Upper lobe of right lung (tissue), 1 donor: ENCODE measurements at regions not wholly inside any gene's neighbourhood (a gene's known extent, or its start where the extent isn't known, plus 50 kb on each side); places are given as distances from the start of the nearest gene placed in this dataset.

Experiments used
- ATAC-seq: fragments of 200-7000 bp; cut with Tn5 transposase; one replicate; pipeline ENCODE4 v1.9.1; 2020; ENCODE audit warnings: mild to moderate bottlenecking, moderate library complexity
- DNase-seq: peaks from one replicate; pipeline ENCODE4 v3.0.0-alpha.2; 2020
- H3K27ac ChIP-seq: fragments of 200-600 bp; one replicate; pipeline ENCODE4 v1.8.0; 2022
- H3K27me3 ChIP-seq: fragments of 200-600 bp; one replicate; pipeline ENCODE4 v1.8.0; 2022; ENCODE audit warnings: mild to moderate bottlenecking
- H3K36me3 ChIP-seq: fragments of 200-600 bp; one replicate; pipeline ENCODE4 v1.8.0; 2022
- H3K4me1 ChIP-seq: fragments of 200-600 bp; one replicate; pipeline ENCODE4 v1.8.0; 2022
- H3K4me3 ChIP-seq: fragments of 200-600 bp; one replicate; pipeline ENCODE4 v1.8.0; 2022; ENCODE audit warnings: mild to moderate bottlenecking
- H3K9me3 ChIP-seq: fragments of 200-600 bp; one replicate; pipeline ENCODE4 v1.8.0; 2022
- CTCF ChIP-seq: fragments of 200-600 bp; IDR thresholded peaks from one replicate; pipeline ENCODE4 v1.8.0; 2022; ENCODE audit warnings: antibody characterized with exemption
- intact Hi-C: fragments of 100-400 bp; cut with DNase I; formaldehyde crosslinking; loops from one replicate; pipeline ENCODE4 v1.11.0; 2022
- donor health status: DM: no; HTN: yes; CAD: no; lungs with severe emphysema.

GRCh38 chr14:25222256-25222655 is 172.3 kb upstream of the STXBP6 start:
- Histone ChIP-seq H3K27ac (no peak overlapping the region), H3K36me3 (no peaks in the 10 kb centered on the region), H3K4me1 (no peaks in the 10 kb centered on the region), H3K27me3 (no peaks in the 10 kb centered on the region), H3K4me3 (no peak overlapping the region), H3K9me3 (no peaks in the 10 kb centered on the region)
- ATAC-seq: no peak
- intact Hi-C loops: no loop called here
- TF ChIP-seq CTCF: no peak
- DNase-seq: no peak

- Histone ChIP-seq H3K36me3 (no peaks in the 10 kb centered on the region), H3K27me3 (no peaks in the 10 kb centered on the region), H3K27ac (no peak overlapping the region), H3K4me3 (no peak overlapping the region), H3K4me1 (no peaks in the 10 kb centered on the region), H3K9me3 (no peaks in the 10 kb centered on the region)
- ATAC-seq (no peak), DNase-seq (no peak)
- intact Hi-C loops: no loop called here
- TF ChIP-seq CTCF: no peak
Observed at GRCh38 chr14:25220514-25220913, 170.6 kb upstream of the STXBP6 start.

DNA sequence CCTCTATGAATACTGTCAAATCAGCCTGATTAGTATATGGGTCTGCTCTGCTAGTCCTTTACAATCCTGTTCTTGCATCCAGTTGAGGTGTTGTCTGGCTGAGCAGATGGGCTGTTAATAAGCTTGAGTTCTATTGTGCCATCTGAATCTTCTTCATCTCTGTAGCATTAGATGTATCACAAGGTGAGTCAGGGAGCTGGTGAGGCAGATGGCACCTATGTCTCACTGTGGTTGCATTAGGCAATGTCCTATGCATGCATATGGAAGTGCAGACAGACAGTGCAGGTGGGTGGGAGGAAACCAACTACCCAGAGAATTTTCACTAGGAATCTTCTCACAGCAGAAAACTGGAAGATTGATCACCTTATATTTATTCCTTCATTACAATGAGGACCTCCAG is 165.7 kb upstream of the STXBP6 start:
- Histone ChIP-seq H3K4me1 (no peaks in the 10 kb centered on the region), H3K9me3 (no peaks in the 10 kb centered on the region), H3K27ac (no peak overlapping the region), H3K27me3 (no peaks in the 10 kb centered on the region), H3K4me3 (no peak overlapping the region), H3K36me3 (no peaks in the 10 kb centered on the region)
- no peak for TF ChIP-seq CTCF
- no peak for DNase-seq
- ATAC-seq: no peak
- intact Hi-C loops: no loop called here

DNA sequence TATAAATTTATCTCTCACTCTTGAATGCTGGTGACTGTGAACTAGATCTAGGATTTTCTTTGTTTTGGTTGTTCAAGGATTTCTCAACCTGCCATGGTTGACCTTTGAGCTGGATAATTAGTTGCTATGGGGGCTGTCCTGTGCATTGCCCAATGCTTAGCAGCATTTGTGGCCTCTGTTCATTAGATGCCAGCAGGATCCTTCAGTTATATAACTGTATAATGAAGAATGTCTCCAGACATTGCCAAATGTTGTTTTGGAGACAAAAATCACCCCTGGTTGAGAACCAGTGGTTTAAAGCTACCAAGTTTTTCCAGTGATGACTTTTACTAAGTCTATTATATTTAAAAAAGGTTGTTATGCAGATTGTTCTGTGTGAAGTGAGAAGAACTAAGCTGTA is 147.9 kb upstream of the STXBP6 start:
- Histone ChIP-seq H3K36me3 (no peaks in the 10 kb centered on the region), H3K4me3 (no peak overlapping the region), H3K27ac (no peak overlapping the region), H3K9me3 (no peaks in the 10 kb centered on the region), H3K27me3 (no peaks in the 10 kb centered on the region), H3K4me1 (no peaks in the 10 kb centered on the region)
- DNase-seq (no peak), ATAC-seq (no peak)
- no peak for TF ChIP-seq CTCF
- intact Hi-C loops: no loop called here

DNA sequence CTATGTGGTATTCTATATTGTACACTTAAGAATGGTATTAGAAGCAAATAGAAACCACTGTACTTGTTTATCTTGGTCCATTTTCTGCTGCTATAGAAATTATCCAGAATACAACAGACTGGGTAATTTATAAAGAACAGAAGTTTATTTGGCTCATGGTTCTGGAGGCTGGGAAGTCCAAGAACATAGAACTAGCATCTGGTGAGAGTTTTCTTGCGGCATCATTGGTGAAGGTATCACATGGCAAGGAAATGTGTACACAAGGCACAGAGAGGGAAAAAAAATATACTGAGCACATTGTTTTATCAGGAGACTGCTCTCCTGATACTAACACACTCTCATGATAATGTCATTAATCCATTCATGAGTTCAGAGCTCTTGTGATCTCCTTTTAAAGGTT is 130.3 kb upstream of the STXBP6 start:
- H3K4me3 ChIP-seq: no peak overlapping the region
- H3K4me1 ChIP-seq: no peaks in the 10 kb centered on the region
- DNase-seq (no peak), ATAC-seq (no peak)
- intact Hi-C loops: no loop called here
- no peak for TF ChIP-seq CTCF
- H3K27me3 ChIP-seq: no peaks in the 10 kb centered on the region
- no peaks in the 10 kb centered on the region for H3K9me3 ChIP-seq
- H3K27ac ChIP-seq: no peak overlapping the region
- H3K36me3 ChIP-seq: no peaks in the 10 kb centered on the region

DNA sequence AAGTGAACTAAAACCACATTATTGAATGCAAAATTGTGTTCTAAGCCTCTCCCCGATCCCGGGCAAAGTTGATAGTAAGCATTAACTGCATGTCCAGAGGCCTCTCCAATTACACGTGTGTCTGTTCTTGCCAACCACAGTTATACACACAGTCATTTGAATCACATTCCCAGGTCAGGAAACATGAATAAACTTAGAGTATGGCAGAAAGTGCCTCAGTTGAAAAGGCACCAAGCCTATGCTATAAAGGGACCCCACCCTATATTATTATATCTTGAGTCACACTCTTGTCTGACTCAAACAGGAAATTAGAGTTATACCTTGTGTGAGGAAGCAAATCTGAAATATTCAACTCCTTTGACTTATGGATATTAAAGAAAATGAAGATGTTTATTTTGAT is 128.3 kb upstream of the STXBP6 start:
- ATAC-seq: no peak
- no peak for DNase-seq
- no peak overlapping the region for H3K4me3 ChIP-seq
- intact Hi-C loops: no loop called here
- H3K4me1 ChIP-seq: no peaks in the 10 kb centered on the region
- H3K27me3 ChIP-seq: no peaks in the 10 kb centered on the region
- H3K9me3 ChIP-seq: no peaks in the 10 kb centered on the region
- no peak overlapping the region for H3K27ac ChIP-seq
- TF ChIP-seq CTCF: no peak
- H3K36me3 ChIP-seq: no peaks in the 10 kb centered on the region
